ENCODE measurements at regions not wholly inside any gene's neighbourhood (a gene's known extent, or its start where the extent isn't known, plus 50 kb on each side); places are given as distances from the start of the nearest gene placed in this dataset.

- TF ChIP-seq CTCF (IDR thresholded peaks at IDR 0.05) = no peak
- TF ChIP-seq POLR2AphosphoS5 (IDR thresholded peaks at IDR 0.05) = no peak
- TF ChIP-seq EP300 (IDR thresholded peaks at IDR 0.05) = no peak
- no peak for TF ChIP-seq POLR2A (IDR thresholded peaks at IDR 0.05)
Observed at GRCh38 chr2:56128235-56128634, 55.6 kb upstream of the CCDC85A start.

Data from upper lobe of left lung (tissue), 4 donors.